HEK293 (cell line): ENCODE measurements at regions not wholly inside any gene's neighbourhood (a gene's known extent, or its start where the extent isn't known, plus 50 kb on each side); places are given as distances from the start of the nearest gene placed in this dataset.

Experiments
- CTCF ChIA-PET: fragments of 350-600 bp; formaldehyde crosslinking; extraction: SDS; loops from one replicate; lab custom pipeline; 2021; ENCODE audit warnings: antibody characterized with exemption; lab: Yijun Ruan, JAX
- POLR2A ChIA-PET: fragments of 300-600 bp; formaldehyde crosslinking; extraction: SDS; loops from one replicate; lab custom pipeline; 2020; ENCODE audit warnings: antibody characterized with exemption, inconsistent platforms; lab: Yijun Ruan, JAX
- H3K27ac ChIP-seq: fragments of 200-500 bp; sonication (Bioruptor generic); 2 replicates; pipeline ENCODE4 v1.5.1; 2014; ENCODE audit warnings: low read depth, low read length, control low read depth, inconsistent platforms; ENCODE audit errors: extremely low read depth
- H3K36me3 ChIP-seq, 2 experiments: fragments of 200-500 bp in 1 of 2; sonication (Bioruptor generic) in 1 of 2; 1 replicate in 1 of 2; 2 replicates in 1 of 2; pipeline ENCODE4 v1.5.1; 2014 to 2017; ENCODE audit warnings: inconsistent platforms in 2 of 2, low read length in 2 of 2; ENCODE audit not compliant: control insufficient read depth in 2 of 2, insufficient read depth in 1 of 2
- H3K4me1 ChIP-seq: fragments of 200-500 bp; sonication (Bioruptor generic); 2 replicates; pipeline ENCODE4 v1.5.1; 2014; ENCODE audit warnings: mild to moderate bottlenecking, low read length, inconsistent platforms; ENCODE audit not compliant: control insufficient read depth, insufficient read depth
- H3K4me3 ChIP-seq: 2 replicates; pipeline ENCODE4 v1.5.1; 2011; ENCODE audit warnings: low read depth, mild to moderate bottlenecking, control low read depth, low read length, moderate library complexity
- H3K9me3 ChIP-seq: fragments of 200-500 bp; sonication (Bioruptor generic); 2 replicates; pipeline ENCODE4 v1.5.1; 2014; ENCODE audit warnings: low read depth, low read length, inconsistent platforms; ENCODE audit not compliant: control insufficient read depth, insufficient read depth
- HOXD13 ChIP-seq: sonication (generic); formaldehyde crosslinking; IDR thresholded peaks from 2 replicates; pipeline ENCODE4 v1.8.0; 2022; ENCODE audit warnings: missing genetic modification reagents, borderline replicate concordance
- INSM2 ChIP-seq: fragments of 450-650 bp; formaldehyde crosslinking; IDR thresholded peaks from 2 replicates; pipeline ENCODE4 v1.5.1; 2016; ENCODE audit warnings: missing biosample characterization, missing genetic modification characterization
- KLF1 ChIP-seq: fragments of 450-650 bp; formaldehyde crosslinking; IDR thresholded peaks from 2 replicates; pipeline ENCODE4 v1.5.1; 2016; ENCODE audit warnings: missing biosample characterization, missing genetic modification characterization
- KLF8 ChIP-seq: fragments of 450-650 bp; formaldehyde crosslinking; IDR thresholded peaks from 2 replicates; pipeline ENCODE4 v1.5.1; 2016; ENCODE audit warnings: missing biosample characterization, missing genetic modification characterization
- TCF7L2 ChIP-seq: IDR thresholded peaks from 2 replicates; pipeline ENCODE4 v1.6.1; 2011; ENCODE audit warnings: low read depth, mild to moderate bottlenecking, inconsistent platforms, low read length, moderate library complexity, borderline replicate concordance
- ZBTB44 ChIP-seq: fragments of 450-650 bp; IDR thresholded peaks from 2 replicates; pipeline ENCODE4 v1.5.1; 2018; ENCODE audit warnings: missing biosample characterization, mild to moderate bottlenecking, missing genetic modification characterization
- ZNF19 ChIP-seq: fragments of 450-650 bp; formaldehyde crosslinking; IDR thresholded peaks from 2 replicates; pipeline ENCODE4; 2016; ENCODE audit warnings: missing biosample characterization, missing genetic modification characterization, low read depth
- ZNF248 ChIP-seq: fragments of 450-650 bp; formaldehyde crosslinking; IDR thresholded peaks from 2 replicates; pipeline ENCODE4 v1.5.1; 2017; ENCODE audit warnings: missing biosample characterization, missing genetic modification characterization
- ZNF280C ChIP-seq: fragments of 450-650 bp; formaldehyde crosslinking; IDR thresholded peaks from 2 replicates; pipeline ENCODE4 v1.5.1; 2016; ENCODE audit warnings: missing biosample characterization, missing genetic modification characterization
- ZNF350 ChIP-seq: fragments of 450-650 bp; formaldehyde crosslinking; IDR thresholded peaks from 2 replicates; pipeline ENCODE4 v1.5.0; 2017; ENCODE audit warnings: missing biosample characterization, mild to moderate bottlenecking, missing genetic modification characterization
- ZNF571 ChIP-seq: fragments of 450-650 bp; formaldehyde crosslinking; IDR thresholded peaks from 2 replicates; pipeline ENCODE4 v1.5.0; 2017; ENCODE audit warnings: missing biosample characterization, missing genetic modification characterization
- ZNF660 ChIP-seq: fragments of 450-650 bp; IDR thresholded peaks from 2 replicates; pipeline ENCODE4 v1.5.1; 2018; ENCODE audit warnings: missing biosample characterization, mild to moderate bottlenecking, missing genetic modification characterization
- ZNF664 ChIP-seq: fragments of 450-650 bp; formaldehyde crosslinking; IDR thresholded peaks from 2 replicates; pipeline ENCODE4 v1.5.1; 2016; ENCODE audit warnings: missing biosample characterization, missing genetic modification characterization
- ZNF701 ChIP-seq: fragments of 450-650 bp; formaldehyde crosslinking; IDR thresholded peaks from 2 replicates; pipeline ENCODE4 v1.5.1; 2016; ENCODE audit warnings: missing biosample characterization, missing genetic modification characterization
- ZNF76 ChIP-seq: fragments of 450-650 bp; formaldehyde crosslinking; IDR thresholded peaks from 2 replicates; pipeline ENCODE4; 2016; ENCODE audit warnings: low read depth, missing biosample characterization, missing genetic modification characterization, borderline replicate concordance
- ZNF777 ChIP-seq: fragments of 450-650 bp; formaldehyde crosslinking; IDR thresholded peaks from 2 replicates; pipeline ENCODE4 v1.5.1; 2017; ENCODE audit warnings: missing biosample characterization, missing genetic modification characterization, borderline replicate concordance
- ZNF837 ChIP-seq: fragments of 450-650 bp; formaldehyde crosslinking; IDR thresholded peaks from 2 replicates; pipeline ENCODE4 v1.5.1; 2016; ENCODE audit warnings: missing biosample characterization, missing genetic modification characterization
- ZSCAN16 ChIP-seq: fragments of 450-650 bp; formaldehyde crosslinking; IDR thresholded peaks from 2 replicates; pipeline ENCODE4 v1.5.1; 2016; ENCODE audit warnings: missing biosample characterization, missing genetic modification characterization

- H3K9me3 ChIP-seq: no peaks in the 10 kb centered on the region
- POLR2A ChIA-PET: no interaction called here
- H3K27ac ChIP-seq: no peak overlapping the region
- H3K4me3 ChIP-seq: no peak overlapping the region
- no peak for TF ChIP-seq ZNF777 (tag by site-specific recombination)
- TF ChIP-seq TCF7L2: no peak
- no peak for TF ChIP-seq HOXD13 (CRISPR knock-in tag)
- TF ChIP-seq INSM2 (tag by site-specific recombination): no peak
- no peak for TF ChIP-seq KLF8 (tag by site-specific recombination)
- TF ChIP-seq ZNF660 (tag by site-specific recombination): no peak
- TF ChIP-seq ZNF280C: no peak
- TF ChIP-seq ZBTB44 (tag by site-specific recombination): no peak
- no peak for TF ChIP-seq ZNF19
- TF ChIP-seq, all 188 proteins: peak for 0
- H3K36me3 ChIP-seq: no peaks in the 10 kb centered on the region
- H3K4me1 ChIP-seq: no peaks in the 10 kb centered on the region
- CTCF ChIA-PET: no interaction called here
Observed at GRCh38 chr5:3220201-3220600, 375.4 kb upstream of the IRX1 start.

GRCh38 chr5:3218916-3219650 is 376.5 kb upstream of the IRX1 start:
- Histone ChIP-seq H3K4me3 (no peak overlapping the region), H3K27ac (no peak overlapping the region), H3K9me3 (no peaks in the 10 kb centered on the region), H3K4me1 (no peaks in the 10 kb centered on the region), H3K36me3 (no peaks in the 10 kb centered on the region)
- no peak for TF ChIP-seq ZNF571
- TF ChIP-seq KLF1 (tag by site-specific recombination): no peak
- no peak for TF ChIP-seq ZNF701 (tag by site-specific recombination)
- TF ChIP-seq ZNF76: no peak
- no peak for TF ChIP-seq ZNF837 (tag by site-specific recombination)
- TF ChIP-seq ZSCAN16 (tag by site-specific recombination): no peak
- TF ChIP-seq ZNF248: no peak
- CTCF ChIA-PET: no interaction called here
- POLR2A ChIA-PET: no interaction called here

- Histone ChIP-seq H3K4me1 (no peaks in the 10 kb centered on the region), H3K9me3 (no peaks in the 10 kb centered on the region), H3K36me3 (no peaks in the 10 kb centered on the region), H3K27ac (no peak overlapping the region), H3K4me3 (no peak overlapping the region)
- TF ChIP-seq ZNF664 (tag by site-specific recombination) (no peak), ZNF350 (tag by site-specific recombination) (no peak)
- ChIA-PET CTCF (no interaction called here), POLR2A (no interaction called here)
Observed at GRCh38 chr5:3217771-3218495, 377.7 kb upstream of the IRX1 start.
